HG03060 (cell line): ENCODE measurements at regions not wholly inside any gene's neighbourhood (a gene's known extent, or its start where the extent isn't known, plus 50 kb on each side); places are given as distances from the start of the nearest gene placed in this dataset.

Experiments
- ATAC-seq: cut with Tn5 transposase; IDR thresholded peaks from one replicate; pipeline ENCODE4 v1.9.1; 2021; ENCODE audit warnings: low read depth, moderate number of reproducible peaks; ENCODE audit not compliant: unreplicated experiment

- ATAC-seq: no peak
Observed at GRCh38 chr7:17632384-17632783, 307.9 kb downstream of the SNX13 start.

GRCh38 chr7:17633067-17633466 lies 307.2 kb downstream of the SNX13 start:
- no peak for ATAC-seq

- ATAC-seq: no peak
Observed at GRCh38 chr7:17638727-17639126, 301.6 kb downstream of the SNX13 start.

GRCh38 chr7:17640730-17641377 lies 299.4 kb downstream of the SNX13 start:
- no peak for ATAC-seq

GRCh38 chr7:17645500-17645899 lies 294.8 kb downstream of the SNX13 start:
- no peak for ATAC-seq

- no peak for ATAC-seq
Observed at GRCh38 chr7:17646253-17646956, 293.9 kb downstream of the SNX13 start.

GRCh38 chr7:17651341-17651740 lies 289.0 kb downstream of the SNX13 start:
- no peak for ATAC-seq

- ATAC-seq: no peak
Observed at GRCh38 chr7:17651863-17652385, 288.4 kb downstream of the SNX13 start.

GRCh38 chr7:17654940-17655339 lies 285.4 kb downstream of the SNX13 start:
- ATAC-seq: no peak

- no peak for ATAC-seq
Observed at GRCh38 chr7:17659126-17659525, 281.2 kb downstream of the SNX13 start.

GRCh38 chr7:17660116-17660515 lies 280.2 kb downstream of the SNX13 start:
- no peak for ATAC-seq

- ATAC-seq: no peak
Observed at GRCh38 chr7:17661982-17662585, 278.2 kb downstream of the SNX13 start.

- no peak for ATAC-seq
Observed at GRCh38 chr7:17663061-17663675, 277.1 kb downstream of the SNX13 start.

GRCh38 chr7:17665029-17665428 lies 275.3 kb downstream of the SNX13 start:
- ATAC-seq: no peak

- ATAC-seq: peak; percentile 49
Observed at GRCh38 chr7:17668122-17668521, 272.2 kb downstream of the SNX13 start.

GRCh38 chr7:17669204-17669603 lies 271.1 kb downstream of the SNX13 start:
- ATAC-seq: no peak

GRCh38 chr7:17671956-17672355 lies 268.3 kb downstream of the SNX13 start:
- no peak for ATAC-seq

- no peak for ATAC-seq
Observed at GRCh38 chr7:17672783-17673182, 267.5 kb downstream of the SNX13 start.

- no peak for ATAC-seq
Observed at GRCh38 chr7:17674166-17674942, 265.9 kb downstream of the SNX13 start.

- no peak for ATAC-seq
Observed at GRCh38 chr7:17674943-17675608, 265.2 kb downstream of the SNX13 start.
